Fibroblast of lung (primary cell): ENCODE measurements at regions not wholly inside any gene's neighbourhood (a gene's known extent, or its start where the extent isn't known, plus 50 kb on each side); places are given as distances from the start of the nearest gene placed in this dataset.

ENCODE experiments used
- DNase-seq, 2 donors: peaks; one replicate each; pipeline versions ENCODE4 v3.0.0 to v3.0.0-alpha.2; 2010; ENCODE audit warnings: low read depth in 2 of 2
- H2AFZ ChIP-seq: 2 replicates; pipeline ENCODE4 v1.5.1; 2012; ENCODE audit warnings: low read length, control low read depth, inconsistent platforms
- H3K27ac ChIP-seq: 2 replicates; pipeline ENCODE4 v1.5.1; 2011; ENCODE audit warnings: low read length, control low read depth; ENCODE audit not compliant: insufficient read depth
- H3K27me3 ChIP-seq: 2 replicates; pipeline ENCODE4 v1.5.1; 2011; ENCODE audit warnings: mild to moderate bottlenecking, low read length; ENCODE audit not compliant: control insufficient read depth, insufficient read depth
- H3K36me3 ChIP-seq: 2 replicates; pipeline ENCODE4 v1.5.1; 2011; ENCODE audit warnings: low read length; ENCODE audit not compliant: control insufficient read depth, insufficient read depth
- H3K4me1 ChIP-seq: 2 replicates; pipeline ENCODE4 v1.5.1; 2011; ENCODE audit warnings: low read length; ENCODE audit not compliant: control insufficient read depth, insufficient read depth; ENCODE audit errors: extremely low read depth
- H3K4me2 ChIP-seq: 2 replicates; pipeline ENCODE4 v1.5.1; 2011; ENCODE audit warnings: low read length, control low read depth; ENCODE audit not compliant: insufficient read depth; ENCODE audit errors: extremely low read depth
- H3K4me3 ChIP-seq, 4 experiments: fragments of 200-600 bp in 1 of 4; sonication (generic) in 1 of 4; replicated peaks in 1 of 4; 2 replicates each; pipeline ENCODE4 v1.5.1; 2011 to 2016; ENCODE audit warnings: low read length in 4 of 4, low read depth in 3 of 4, mild to moderate bottlenecking in 3 of 4, control low read depth in 2 of 4, inconsistent platforms in 1 of 4, mixed read lengths in 1 of 4; ENCODE audit not compliant: insufficient read depth in 1 of 4; ENCODE audit errors: control extremely low read depth in 1 of 4
- H3K79me2 ChIP-seq: 2 replicates; pipeline ENCODE4 v1.5.1; 2012; ENCODE audit warnings: mild to moderate bottlenecking, low read length, inconsistent platforms; ENCODE audit not compliant: control insufficient read depth, insufficient read depth
- H3K9ac ChIP-seq: 2 replicates; pipeline ENCODE4 v1.5.1; 2011; ENCODE audit warnings: mild to moderate bottlenecking, low read length, control low read depth; ENCODE audit not compliant: insufficient read depth
- H3K9me3 ChIP-seq: 2 replicates; pipeline ENCODE4 v1.5.1; 2012; ENCODE audit warnings: low read depth, low read length; ENCODE audit not compliant: control insufficient read depth, insufficient read depth
- H4K20me1 ChIP-seq: 2 replicates; pipeline ENCODE4 v1.5.1; 2011; ENCODE audit warnings: low read length; ENCODE audit not compliant: control insufficient read depth, insufficient read depth; ENCODE audit errors: extremely low read depth
- CTCF ChIP-seq, 2 donors: IDR thresholded peaks in 1 of 2; conservative IDR thresholded peaks in 1 of 2; 1 replicate in 1 of 2; 2 replicates in 1 of 2; pipeline ENCODE4 v1.5.1; 2011 to 2012; ENCODE audit warnings: low read length in 2 of 2, control low read depth in 1 of 2, inconsistent platforms in 1 of 2, low read depth in 1 of 2, mild to moderate bottlenecking in 1 of 2
- EZH2 ChIP-seq: IDR thresholded peaks from 2 replicates; pipeline ENCODE4 v1.5.1; 2012; ENCODE audit warnings: low read length, control low read depth, mild to moderate bottlenecking; ENCODE audit errors: missing control alignments

DNA sequence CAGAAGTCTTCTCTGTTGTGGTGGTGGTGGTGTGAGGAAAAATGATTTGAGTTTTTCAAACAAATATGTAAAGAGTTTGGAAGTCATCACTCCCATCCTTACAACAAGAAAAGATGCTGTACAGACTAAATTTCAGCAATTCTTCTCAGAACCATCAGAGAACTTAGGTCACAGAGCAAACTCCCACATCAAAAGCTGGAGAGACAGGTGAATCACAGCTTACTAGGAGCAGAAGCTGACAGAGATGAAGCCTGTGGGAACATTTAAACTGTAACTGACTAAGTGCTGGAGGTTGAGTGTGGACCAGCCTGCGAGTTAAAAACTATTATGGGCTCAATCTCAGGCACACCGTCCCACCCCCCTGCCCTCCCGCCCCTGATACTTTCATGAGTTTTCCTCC lies 97.3 kb downstream of the AKR1D1 start:
- no peaks in the 10 kb centered on the region for H3K79me2 ChIP-seq
- no peak for TF ChIP-seq EZH2
- no peak for TF ChIP-seq CTCF (conservative IDR thresholded peaks at IDR 0.05 in 1 of 2, IDR thresholded peaks at IDR 0.05 in 1 of 2; ENCODE audit: low read depth in 1 of 2, low read length in 2 of 2)
- H4K20me1 ChIP-seq: no peaks in the 10 kb centered on the region
- H3K9ac ChIP-seq: no peak overlapping the region
- no peak overlapping the region for H3K4me3 ChIP-seq
- no peak overlapping the region for H3K4me2 ChIP-seq
- H3K27ac ChIP-seq: no peak overlapping the region
- H2AFZ ChIP-seq: no peak overlapping the region
- H3K4me1 ChIP-seq: no peaks in the 10 kb centered on the region
- no peaks in the 10 kb centered on the region for H3K27me3 ChIP-seq
- H3K36me3 ChIP-seq: no peaks in the 10 kb centered on the region
- no peaks in the 10 kb centered on the region for H3K9me3 ChIP-seq
- DNase-seq: no peak

- Histone ChIP-seq H3K36me3 (no peaks in the 10 kb centered on the region), H3K79me2 (no peaks in the 10 kb centered on the region), H2AFZ (no peak overlapping the region), H4K20me1 (no peaks in the 10 kb centered on the region), H3K27ac (no peak overlapping the region), H3K9ac (no peak overlapping the region), H3K4me3 (no peak overlapping the region), H3K9me3 (no peaks in the 10 kb centered on the region), H3K4me1 (no peaks in the 10 kb centered on the region), H3K4me2 (no peak overlapping the region), H3K27me3 (no peaks in the 10 kb centered on the region)
- no peak for TF ChIP-seq CTCF (conservative IDR thresholded peaks at IDR 0.05 in 1 of 2, IDR thresholded peaks at IDR 0.05 in 1 of 2; ENCODE audit: low read depth in 1 of 2, low read length in 2 of 2)
- TF ChIP-seq EZH2: no peak
- no peak for DNase-seq
These were observed 99.8 kb downstream of the AKR1D1 start for GRCh38 chr7:138176060-138176459.

DNA sequence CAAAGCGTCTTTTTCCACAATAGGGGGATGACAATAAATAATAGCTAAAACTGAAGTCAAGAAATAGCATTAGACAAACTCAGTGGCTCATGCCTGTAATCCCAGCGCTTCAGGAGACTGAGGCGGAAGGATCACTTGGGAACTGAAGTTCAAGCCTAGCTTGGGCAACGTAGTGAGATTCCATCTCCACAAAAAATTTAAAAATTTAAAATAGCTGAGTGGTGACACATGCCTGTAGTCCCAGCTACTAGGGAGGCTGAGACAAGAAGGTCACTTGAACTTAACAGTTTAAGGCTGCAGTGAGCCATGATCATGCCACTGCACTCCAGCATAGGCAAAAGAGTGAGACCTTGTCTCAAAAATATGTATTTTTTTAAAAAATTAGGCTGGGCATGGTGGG lies 107.9 kb downstream of the AKR1D1 start:
- no peak overlapping the region for H3K9ac ChIP-seq
- H3K27ac ChIP-seq: no peak overlapping the region
- H3K79me2 ChIP-seq: no peaks in the 10 kb centered on the region
- no peak for TF ChIP-seq CTCF (conservative IDR thresholded peaks at IDR 0.05 in 1 of 2, IDR thresholded peaks at IDR 0.05 in 1 of 2; ENCODE audit: low read depth in 1 of 2, low read length in 2 of 2)
- TF ChIP-seq EZH2: no peak
- no peak for DNase-seq
- no peaks in the 10 kb centered on the region for H4K20me1 ChIP-seq
- H2AFZ ChIP-seq: no peak overlapping the region
- H3K4me2 ChIP-seq: no peak overlapping the region
- H3K27me3 ChIP-seq: no peaks in the 10 kb centered on the region
- no peaks in the 10 kb centered on the region for H3K4me1 ChIP-seq
- H3K4me3 ChIP-seq: no peak overlapping the region
- H3K9me3 ChIP-seq: no peaks in the 10 kb centered on the region
- H3K36me3 ChIP-seq: no peaks in the 10 kb centered on the region
